NOMO-1 treated with DMSO at 0.1 percent for 48 hours (cell line): ENCODE measurements at regions not wholly inside any gene's neighbourhood (a gene's known extent, or its start where the extent isn't known, plus 50 kb on each side); places are given as distances from the start of the nearest gene placed in this dataset.
"Not testable (repeated sequence)": the region's sequence is repeated elsewhere in the genome, so short reads cannot be mapped to it uniquely, and the experiment has no call there.

Experiments
- DNase-seq: peaks from one replicate; lab custom pipeline; 2025; ENCODE audit not compliant: unreplicated experiment; lab: John Stamatoyannopoulos, UW

DNA sequence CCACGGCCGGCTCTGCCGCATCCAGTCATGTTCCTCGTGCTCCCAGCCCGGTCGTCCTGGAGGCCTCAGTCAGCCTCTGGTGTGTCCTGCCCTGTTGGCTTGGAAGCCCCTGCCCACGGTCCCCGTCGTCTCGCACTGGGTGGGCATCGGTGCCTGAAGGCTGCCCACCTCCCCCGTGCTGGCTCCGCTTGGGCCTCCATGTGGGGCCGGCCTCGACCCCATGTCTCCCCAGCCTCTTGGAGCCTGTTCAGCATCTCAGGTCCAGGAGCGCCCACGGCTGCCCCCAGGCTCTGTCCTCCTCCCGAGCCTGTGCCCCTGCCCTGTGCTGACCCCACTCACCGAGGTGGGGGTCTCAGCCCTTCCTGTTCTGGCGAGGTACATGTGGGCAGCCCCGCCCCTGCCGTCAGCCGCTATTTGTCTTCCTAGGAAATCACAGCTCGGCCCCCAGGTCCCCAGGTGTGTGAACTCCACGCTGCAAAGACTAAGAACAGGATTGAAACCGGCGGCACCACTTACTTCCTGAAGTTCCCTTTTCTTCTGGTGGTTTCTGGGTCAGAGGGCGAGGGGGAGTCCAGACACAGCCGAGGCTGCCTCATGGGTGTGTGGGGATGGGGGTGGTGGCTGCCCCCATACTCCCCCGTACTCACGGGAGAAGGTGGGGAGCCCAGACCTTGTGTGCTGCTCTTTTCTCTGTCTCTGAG lies 221.3 kb downstream of the TMEM121 start:
- DNase-seq, result not testable (repeated sequence)

DNA sequence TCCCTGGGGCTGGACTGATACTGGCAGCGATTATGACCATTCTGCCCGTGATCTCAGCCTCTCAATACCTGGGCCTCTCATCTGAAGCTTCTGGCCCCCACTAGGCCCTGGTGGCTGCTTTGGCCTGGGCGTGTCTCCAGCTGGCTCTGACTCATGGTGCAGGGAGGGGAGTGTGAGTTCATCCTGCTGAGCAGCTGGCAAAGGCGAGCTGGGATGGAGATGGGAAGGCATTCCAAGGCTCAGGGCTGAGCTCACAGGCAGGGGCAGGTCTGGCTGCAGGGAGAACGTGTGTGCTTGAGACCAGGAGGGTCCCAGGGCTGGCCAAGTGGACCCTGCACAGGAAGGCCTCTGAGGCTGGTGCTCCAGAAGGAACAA lies 221.8 kb downstream of the TMEM121 start:
- no peak for DNase-seq

DNA sequence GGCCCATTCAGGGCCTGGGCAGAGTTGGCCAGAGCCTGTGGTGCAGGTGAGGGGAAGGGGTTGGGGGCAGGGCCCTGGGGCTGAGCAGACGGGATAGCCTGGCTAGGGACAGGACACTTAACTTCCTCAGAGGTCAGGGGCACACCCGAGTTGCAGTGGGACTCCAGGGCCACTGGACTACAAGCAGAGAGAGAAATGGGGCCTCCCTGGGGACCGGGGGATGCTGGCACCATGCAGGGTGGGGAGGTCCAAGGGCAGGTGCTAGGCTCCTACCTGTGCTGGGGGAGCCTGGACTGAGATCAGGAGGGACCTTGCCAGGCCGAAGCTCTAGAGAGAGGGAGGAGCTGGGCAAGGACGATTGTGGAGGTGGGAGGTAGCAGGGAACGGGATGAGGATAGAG lies 222.3 kb downstream of the TMEM121 start:
- DNase-seq, result not testable (repeated sequence)

DNA sequence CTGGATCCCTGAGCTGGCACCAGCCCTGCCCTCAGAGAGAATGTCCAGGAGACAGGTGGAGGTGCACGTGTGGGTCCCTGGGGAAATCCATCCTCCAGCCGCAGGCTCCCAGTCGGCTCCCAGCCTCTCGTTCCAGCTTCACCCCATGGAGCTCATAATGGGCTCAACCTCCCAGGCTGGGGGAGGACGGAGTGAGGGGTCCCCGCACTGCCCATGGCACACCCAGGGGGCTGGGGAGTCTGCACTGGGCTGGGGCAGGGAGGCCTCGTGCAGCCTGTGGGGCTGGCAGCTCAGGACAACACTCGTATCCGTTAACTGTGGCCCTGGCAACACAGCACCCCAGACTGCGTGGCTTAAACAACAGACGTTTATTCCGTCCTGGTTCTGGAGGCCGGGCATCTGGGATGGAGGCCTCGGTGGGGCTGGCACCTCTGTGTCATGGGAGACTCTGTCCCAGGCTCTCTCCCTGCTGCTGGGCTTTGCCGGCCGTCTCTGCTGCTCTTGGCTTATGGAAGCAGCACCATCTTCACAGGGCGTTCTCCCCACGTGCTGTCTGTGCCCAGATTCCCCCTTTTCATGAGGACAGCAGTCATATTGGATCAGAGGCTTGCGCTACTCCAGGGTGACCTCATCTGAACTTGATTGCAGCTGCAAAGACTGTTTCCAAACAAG lies 223.6 kb downstream of the TMEM121 start:
- not testable (repeated sequence) for DNase-seq

DNA sequence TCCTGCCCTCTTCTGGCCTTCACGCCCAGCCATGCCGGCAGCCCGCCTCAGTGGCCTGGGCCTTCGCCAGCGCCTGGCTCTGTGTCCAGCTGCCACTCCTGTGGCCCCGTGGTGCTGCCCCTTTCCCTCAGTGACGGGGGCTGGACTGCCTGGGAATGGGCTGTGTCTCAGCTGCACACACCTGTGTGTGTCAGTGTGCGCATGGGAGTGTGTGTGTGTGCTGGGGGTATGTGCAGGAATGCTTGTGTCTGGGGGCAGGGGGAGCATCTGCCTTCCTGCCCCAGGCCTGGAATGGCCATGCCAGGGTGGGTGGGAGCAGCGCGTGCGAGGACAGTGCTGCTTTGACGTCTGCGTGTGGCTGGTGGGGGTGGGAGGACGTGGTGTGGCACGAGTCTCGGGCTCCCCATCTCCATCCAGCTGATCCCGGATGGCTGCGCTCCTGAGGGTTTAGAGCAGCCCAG lies 224.9 kb downstream of the TMEM121 start:
- not testable (repeated sequence) for DNase-seq

DNA sequence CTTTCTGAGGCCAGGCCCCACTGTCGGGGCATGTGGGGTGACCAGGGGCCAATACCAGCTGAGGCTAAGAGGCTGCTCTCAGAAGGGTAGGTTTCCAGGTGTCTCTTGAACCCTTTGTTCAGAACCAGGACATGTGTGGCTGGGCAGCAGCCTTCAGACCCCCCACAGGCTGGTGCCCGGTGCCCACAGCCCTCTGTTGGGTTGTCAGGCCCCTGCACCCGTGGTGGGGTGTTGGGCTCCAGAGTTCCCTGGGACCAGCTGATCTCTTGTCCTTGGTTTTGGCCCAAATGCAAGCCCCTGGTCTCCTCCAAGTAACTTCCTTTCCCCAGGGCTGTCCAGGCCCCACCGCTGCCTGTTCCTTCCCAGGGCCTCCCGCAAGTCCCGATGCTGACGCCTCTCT lies 226.0 kb downstream of the TMEM121 start:
- DNase-seq, result not testable (repeated sequence)

DNA sequence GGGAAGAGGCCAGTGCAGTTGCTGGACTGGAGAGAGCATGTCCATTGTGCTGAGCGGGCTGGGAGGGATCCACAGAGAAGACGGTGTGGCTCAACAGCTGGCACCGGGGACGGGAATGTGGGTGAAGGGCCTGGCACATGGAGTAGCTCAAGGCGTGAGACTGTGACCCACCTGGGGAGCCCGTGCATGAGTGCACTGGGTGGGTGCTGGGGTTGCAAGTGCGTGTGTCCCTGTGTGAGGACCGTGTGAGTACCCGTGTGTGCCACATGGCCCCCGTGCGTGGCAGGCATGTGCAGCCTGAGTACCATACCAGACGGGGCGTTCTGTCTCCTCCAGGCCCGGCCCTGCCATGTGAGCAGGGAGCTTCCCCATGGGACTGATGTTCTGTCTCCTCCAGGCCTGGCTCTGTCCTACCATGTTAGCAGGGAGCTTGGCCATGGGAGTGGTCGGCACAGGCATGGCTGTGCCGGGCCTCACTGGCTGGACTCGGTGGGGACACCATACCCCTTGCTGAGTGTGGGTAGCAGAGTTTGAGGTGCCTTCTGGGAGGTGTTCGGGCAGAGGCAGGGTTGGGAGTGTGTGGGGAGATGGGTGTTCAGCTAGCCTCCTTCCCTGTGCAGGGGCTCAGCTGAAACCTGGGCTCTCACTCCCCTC lies 234.4 kb downstream of the TMEM121 start:
- no peak for DNase-seq

DNA sequence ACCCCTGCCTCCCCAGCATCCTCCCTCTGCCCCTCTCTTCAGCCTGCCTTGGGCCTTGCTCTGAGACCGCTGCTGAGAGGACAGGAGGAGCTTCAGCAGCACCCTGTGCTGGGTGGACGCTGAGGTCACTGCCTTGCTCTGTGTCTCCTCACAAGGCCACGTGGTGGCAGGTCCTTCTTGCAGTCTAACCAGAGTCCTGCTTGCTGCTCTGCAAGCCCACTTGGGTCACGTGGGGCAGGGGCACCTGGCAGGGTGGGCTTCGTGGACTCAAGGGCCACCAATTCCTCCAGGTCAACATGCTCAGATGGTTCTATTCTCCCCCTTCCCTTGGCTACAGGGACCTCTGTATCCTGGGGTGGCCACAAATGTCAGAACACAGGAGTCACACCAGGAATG lies 235.0 kb downstream of the TMEM121 start:
- not testable (repeated sequence) for DNase-seq

DNA sequence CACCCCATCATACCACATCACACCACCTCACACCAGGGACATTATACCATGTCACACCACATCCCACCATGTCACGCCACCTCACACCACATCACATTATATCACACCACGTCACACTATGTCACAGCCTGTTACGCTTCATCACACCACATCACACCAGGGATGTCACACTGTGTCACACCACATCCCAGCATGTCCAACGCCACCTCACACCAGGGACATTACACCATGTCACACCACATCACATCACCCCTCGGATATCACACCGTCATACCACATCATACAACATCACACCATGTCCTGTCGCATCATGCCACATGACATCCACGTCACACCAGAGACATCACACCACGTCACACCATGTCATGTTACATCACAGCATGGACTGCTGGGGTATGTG lies 235.5 kb downstream of the TMEM121 start:
- DNase-seq, result no peak

DNA sequence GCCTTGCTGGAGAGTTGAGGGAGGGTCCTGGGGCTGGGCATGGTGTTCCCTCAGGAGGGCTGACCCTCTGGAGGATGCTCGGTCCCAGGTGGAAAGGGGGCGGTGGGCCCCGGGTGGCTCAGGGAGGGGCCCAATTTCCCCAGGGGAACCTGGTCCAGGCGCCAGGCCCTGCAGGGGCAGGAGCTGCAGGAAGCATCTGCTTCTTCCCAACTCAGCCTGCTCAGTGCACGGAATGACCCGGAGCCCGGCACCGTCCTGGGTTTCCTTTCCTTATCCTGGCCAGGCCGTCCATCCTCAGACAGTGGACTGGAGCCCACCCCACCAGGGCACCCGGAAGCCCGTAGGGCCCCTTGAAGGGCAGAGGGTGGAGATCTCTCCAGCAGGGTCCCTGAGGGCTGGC lies 235.9 kb downstream of the TMEM121 start:
- not testable (repeated sequence) for DNase-seq

DNA sequence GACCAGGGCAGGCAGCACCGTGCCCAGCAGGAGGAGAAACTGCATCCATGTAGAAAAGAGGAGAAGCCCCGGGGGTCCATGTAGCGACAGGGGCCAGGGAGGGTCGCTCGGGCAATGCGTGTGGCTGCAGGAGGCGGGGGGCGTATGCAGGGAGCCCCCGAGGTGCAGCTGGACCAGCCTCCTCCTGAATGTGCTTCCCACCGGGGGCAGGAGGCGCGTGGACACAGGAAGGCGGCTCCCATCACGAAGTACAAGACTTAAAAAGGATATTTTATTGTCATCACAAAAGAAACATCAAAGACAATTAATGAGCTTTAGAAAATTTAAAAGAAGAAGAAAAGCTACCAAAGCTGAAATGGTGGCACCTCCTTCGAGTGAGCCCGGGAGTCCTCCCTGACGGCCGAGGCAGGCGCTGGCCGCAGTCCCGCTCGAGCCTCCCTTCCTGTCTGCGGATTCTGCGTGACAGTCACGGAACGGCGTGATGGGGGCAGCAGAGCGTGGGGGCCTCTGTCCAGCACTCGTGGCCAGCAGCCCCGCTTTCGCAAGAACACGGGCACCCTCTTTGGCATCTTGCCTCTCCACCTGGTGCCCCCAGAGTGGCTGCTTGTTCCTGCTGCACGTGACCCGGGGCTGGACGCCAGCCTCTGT lies 238.0 kb downstream of the TMEM121 start:
- DNase-seq, result not testable (repeated sequence)

DNA sequence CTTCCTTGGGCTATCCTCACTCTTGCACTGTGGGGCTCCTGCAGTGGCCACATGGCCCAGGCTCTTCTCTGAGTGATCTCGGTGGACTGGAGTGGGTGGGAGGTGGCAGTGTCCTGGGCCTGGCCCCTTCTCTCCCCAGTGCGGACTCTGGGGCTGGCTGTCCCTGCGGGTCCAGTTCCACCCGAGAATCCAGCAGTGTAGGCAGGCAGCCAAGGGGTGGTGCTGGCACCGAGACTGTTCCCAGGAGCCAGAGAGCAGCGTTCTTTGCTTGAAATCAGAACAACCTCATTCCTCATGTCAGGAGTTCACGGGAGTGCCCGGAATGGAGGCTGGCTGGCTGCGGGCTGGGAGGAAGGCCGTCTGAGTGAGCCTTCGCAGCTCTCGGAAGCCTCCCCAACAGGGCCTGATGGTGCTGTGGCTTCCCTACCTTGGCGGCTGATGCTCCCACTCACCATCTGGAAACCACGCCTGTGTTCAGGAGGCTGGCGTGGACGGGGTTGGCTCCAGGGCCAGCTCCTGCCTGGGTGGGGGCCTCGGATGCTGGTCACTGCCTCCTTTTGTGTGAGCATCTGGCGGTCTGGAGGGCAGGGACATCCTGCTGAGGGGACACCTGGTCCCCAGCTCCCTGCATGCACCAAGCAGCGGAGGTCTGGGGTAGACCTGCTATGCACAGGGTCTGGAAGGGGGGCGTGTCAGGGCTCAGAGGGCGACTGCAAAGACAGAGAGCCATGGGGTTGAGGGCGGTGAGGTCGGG lies 238.9 kb downstream of the TMEM121 start:
- DNase-seq, result not testable (repeated sequence)

DNA sequence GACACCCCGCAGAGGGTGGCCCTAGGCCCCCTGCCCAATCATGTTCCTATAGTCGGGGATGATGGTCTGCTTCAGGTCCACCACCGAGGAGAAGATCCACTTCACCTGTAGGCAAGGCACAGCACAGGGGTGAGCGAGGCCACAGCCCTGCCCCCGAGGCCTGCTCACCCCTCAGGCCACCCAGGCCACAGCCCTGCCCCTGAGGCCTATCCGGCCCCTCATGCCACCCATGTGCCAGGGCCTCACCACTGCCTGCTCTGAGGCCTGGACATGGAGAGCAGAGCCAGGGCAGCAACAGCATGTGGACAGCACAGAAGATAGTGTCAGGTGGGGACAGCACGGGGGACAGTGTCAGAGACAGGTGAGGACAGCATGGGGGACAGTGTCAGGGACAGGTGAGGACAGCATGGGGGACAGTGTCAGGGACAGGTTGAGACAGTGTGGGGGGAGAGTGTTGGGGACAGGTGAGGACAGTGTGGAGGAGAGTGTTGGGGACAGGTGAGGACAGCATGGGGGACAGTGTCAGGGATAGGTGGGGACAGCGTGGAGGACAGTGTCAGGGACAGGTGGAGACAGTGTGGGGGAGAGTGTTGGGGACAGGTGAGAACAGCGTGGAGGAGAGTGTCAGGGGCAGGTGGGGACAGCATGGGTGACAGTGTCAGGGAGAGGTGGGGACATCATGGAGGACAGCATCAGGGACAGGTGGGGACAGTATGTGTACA lies 239.7 kb downstream of the TMEM121 start:
- DNase-seq, result no peak

DNA sequence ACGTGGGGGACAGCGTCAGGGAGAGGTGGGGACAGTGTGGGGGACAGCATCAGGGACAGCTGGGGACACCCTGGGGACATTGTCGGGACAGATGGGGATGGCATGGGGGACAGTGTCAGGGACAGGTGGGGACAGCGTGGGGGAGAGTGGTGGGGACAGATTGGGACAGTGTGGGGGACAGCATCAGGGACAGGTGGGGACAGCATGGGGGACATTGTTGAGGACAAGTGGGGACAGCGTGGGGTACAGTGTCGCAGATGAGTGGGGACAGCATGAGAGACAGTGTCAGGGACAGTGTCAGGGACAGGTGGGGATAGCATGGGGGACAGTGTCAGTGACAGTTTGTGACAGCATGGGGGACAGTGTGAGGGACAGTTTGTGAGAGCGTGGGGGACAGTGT lies 240.9 kb downstream of the TMEM121 start:
- DNase-seq, result no peak

DNA sequence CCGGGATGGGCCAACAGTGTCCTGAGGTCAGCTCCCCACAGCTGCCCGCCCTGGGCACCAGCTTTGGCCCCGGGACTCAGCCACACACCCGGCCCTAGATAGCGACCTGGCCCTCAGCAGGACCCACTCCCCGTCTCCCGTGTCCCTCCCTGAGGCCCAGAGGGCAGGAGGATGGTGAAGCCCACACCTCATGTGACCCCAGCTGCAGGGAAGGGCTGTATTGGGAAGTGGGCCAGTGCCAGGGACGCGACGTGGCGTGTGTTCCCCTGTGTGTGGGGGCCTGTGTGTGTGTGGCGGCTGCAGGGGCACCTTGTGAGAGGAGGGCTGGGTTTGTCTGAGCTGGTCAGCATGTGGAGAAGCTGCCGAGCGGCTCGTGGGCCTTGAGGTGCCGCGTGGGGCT lies 241.7 kb downstream of the TMEM121 start:
- not testable (repeated sequence) for DNase-seq

DNA sequence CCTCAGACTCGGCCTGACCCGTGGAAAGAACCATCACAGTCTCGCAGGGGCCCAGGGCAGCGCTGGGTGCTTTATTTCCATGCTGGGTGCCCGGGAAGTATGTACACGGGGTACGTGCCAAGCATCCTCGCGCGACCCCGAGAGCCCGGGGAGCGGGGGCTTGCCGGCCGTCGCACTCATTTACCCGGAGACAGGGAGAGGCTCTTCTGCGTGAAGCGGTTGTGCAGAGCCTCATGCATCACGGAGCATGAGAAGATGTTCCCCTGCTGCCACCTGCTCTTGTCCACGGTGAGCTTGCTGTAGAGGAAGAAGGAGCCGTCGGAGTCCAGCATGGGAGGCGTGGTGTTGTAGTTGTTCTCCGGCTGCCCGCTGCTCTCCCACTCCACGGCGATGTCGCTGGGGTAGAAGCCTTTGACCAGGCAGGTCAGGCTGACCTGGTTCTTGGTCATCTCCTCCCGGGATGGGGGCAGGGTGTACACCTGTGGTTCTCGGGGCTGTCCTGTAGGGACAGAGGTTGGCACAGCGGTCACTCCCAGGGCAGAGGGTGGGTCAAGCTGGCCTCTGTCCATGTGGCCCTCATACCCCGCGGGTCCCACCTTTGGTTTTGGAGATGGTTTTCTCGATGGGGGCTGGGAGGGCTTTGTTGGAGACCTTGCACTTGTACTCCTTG lies 242.8 kb downstream of the TMEM121 start:
- DNase-seq, result not testable (repeated sequence)

DNA sequence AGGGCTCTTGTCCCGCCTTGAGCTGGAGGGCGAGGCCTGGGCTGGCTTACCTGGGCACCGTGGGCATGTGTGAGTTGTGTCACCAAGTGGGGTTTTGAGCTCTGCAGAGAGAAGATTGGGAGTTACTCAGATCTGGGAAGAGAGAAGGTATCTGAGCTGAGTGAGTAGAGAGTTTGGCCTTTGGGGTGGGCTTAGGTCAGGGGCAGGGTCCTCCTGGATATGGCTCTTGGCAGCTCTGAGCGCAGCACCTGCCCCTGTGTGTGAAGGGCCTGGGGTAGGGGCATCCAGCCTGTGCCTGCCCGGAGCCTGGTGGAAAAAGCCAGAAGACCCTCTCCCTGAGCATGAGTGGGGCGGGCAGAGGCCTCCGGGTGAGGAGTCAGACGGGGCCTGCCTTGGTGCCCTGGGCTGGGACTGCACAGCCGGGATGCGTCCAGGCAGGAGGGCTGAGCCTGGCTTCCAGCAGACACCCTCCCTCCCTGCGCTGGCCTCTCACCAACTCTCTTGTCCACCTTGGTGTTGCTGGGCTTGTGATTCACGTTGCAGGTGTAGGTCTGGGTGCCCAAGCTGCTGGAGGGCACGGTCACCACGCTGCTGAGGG lies 244.3 kb downstream of the TMEM121 start:
- DNase-seq, result not testable (repeated sequence)

DNA sequence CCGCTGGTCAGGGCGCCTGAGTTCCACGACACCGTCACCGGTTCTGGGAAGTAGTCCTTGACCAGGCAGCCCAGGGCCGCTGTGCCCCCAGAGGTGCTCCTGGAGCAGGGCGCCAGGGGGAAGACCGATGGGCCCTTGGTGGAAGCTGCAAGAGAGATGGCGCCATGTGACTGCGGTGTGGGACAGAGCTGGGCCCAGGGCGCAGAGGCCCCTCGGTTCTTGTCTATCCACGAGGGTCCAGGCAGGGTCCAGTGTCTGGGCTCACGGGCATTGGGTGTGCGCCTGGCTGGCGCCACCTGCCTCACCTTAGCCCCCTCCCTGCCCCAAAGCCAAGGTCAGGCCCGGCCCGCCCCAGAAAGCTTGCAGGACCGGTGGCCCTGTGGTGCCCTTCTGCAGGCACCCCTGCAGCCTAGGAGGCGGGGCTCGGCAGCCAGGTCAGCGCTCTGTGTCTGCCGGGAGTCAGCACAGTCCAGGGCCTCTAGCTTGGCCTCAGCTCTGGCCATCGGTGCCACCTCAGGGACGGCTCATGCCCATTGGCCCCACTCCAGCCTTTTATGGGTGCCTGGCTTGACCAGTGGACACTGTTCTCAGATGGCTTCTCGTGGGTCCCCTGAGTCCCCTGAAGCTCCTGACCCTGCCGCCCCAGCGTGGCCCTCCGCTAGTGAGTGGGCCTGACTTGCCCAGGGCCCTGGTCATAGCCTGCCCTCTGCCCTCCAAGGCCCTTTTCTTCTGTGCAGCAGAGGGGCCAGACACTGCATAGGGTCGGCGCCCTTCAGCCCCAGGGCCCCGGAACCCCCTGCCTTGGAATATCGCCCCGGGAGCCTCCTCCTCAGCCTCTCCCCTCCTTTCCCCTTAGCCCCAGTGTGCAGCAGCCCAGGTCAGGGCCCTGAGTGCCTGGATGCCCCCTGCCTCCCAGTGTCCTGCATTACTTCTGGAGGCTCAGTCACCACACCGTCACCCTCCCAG lies 245.2 kb downstream of the TMEM121 start:
- not testable (repeated sequence) for DNase-seq
